Thyroid gland (tissue), 4 donors: ENCODE measurements at regions not wholly inside any gene's neighbourhood (a gene's known extent, or its start where the extent isn't known, plus 50 kb on each side); places are given as distances from the start of the nearest gene placed in this dataset.
"Not testable (repeated sequence)": the region's sequence is repeated elsewhere in the genome, so short reads cannot be mapped to it uniquely, and the experiment has no call there.

ENCODE experiments used
- DNase-seq, 2 donors: peaks; one replicate each; pipeline ENCODE4 v3.0.0-alpha.2; 2019
- H3K27ac ChIP-seq, 3 donors: fragments of 200-600 bp; sonication (generic); 1 replicate in 2 of 3; 2 replicates in 1 of 3; pipeline ENCODE4 v1.5.1; 2016 to 2019; ENCODE audit warnings: mild to moderate bottlenecking in 1 of 3, moderate library complexity in 1 of 3
- H3K27me3 ChIP-seq: fragments of 200-600 bp; sonication (generic); one replicate; pipeline ENCODE4 v1.5.1; 2019
- H3K36me3 ChIP-seq, 2 donors: fragments of 200-600 bp; sonication (generic); one replicate each; pipeline ENCODE4 v1.5.1; 2016 to 2019
- H3K4me1 ChIP-seq, 2 donors: fragments of 200-600 bp; sonication (generic); one replicate each; pipeline ENCODE4 v1.5.1; 2017 to 2019
- H3K4me3 ChIP-seq, 3 donors: fragments of 200-600 bp; sonication (generic); replicated peaks in 1 of 3; 1 replicate in 2 of 3; 2 replicates in 1 of 3; pipeline ENCODE4 v1.5.1; 2016; ENCODE audit warnings: mild to moderate bottlenecking in 1 of 3
- H3K9me3 ChIP-seq: fragments of 200-600 bp; sonication (generic); one replicate; pipeline ENCODE4 v1.5.1; 2017
- CTCF ChIP-seq, 6 experiments: fragments of 200-600 bp in 3 of 6; fragments of 450-650 bp in 3 of 6; sonication (generic) in 3 of 6; IDR thresholded peaks; one replicate each; pipeline ENCODE4 v1.5.1; 2016 to 2019; ENCODE audit warnings: antibody characterized with exemption in 6 of 6, mild to moderate bottlenecking in 2 of 6, inconsistent platforms in 1 of 6, moderate library complexity in 1 of 6
- POLR2A ChIP-seq, 2 donors: fragments of 450-650 bp; IDR thresholded peaks; one replicate each; pipeline ENCODE4 v1.6.1; 2017; ENCODE audit warnings: antibody characterized with exemption in 2 of 2, mild to moderate bottlenecking in 2 of 2, moderate library complexity in 1 of 2
- WGBS, 2 donors: methylation state at CpG; one replicate each; pipeline ENCODE4 v1.1.5; 2017; 5-methylcytosine and 5-hydroxymethylcytosine counted together
- intact Hi-C: fragments of 100-400 bp; cut with DNase I; formaldehyde crosslinking; loops from one replicate; pipeline ENCODE4 v1.15.1; 2023

GRCh38 chr2:160753331-160753654, 259.7 kb upstream of the RBMS1 start:
- no peak for DNase-seq
- intact Hi-C loops: no loop called here
- Histone ChIP-seq H3K27me3 (no peaks in the 10 kb centered on the region), H3K9me3 (no peaks in the 10 kb centered on the region), H3K4me1 (no peaks in the 10 kb centered on the region), H3K36me3 (no peaks in the 10 kb centered on the region), H3K27ac (no peak overlapping the region), H3K4me3 (no peak overlapping the region)
- TF ChIP-seq POLR2A (IDR thresholded peaks at IDR 0.05) (no peak), CTCF (IDR thresholded peaks at IDR 0.05) (no peak)

- no peak overlapping the region for H3K27ac ChIP-seq
- H3K4me3 ChIP-seq: no peak overlapping the region
- no peak for DNase-seq
- TF ChIP-seq CTCF (IDR thresholded peaks at IDR 0.05): no peak
- TF ChIP-seq POLR2A (IDR thresholded peaks at IDR 0.05): no peak
- no peaks in the 10 kb centered on the region for H3K36me3 ChIP-seq
- intact Hi-C loops: no loop called here
- no peaks in the 10 kb centered on the region for H3K4me1 ChIP-seq
- H3K27me3 ChIP-seq: no peaks in the 10 kb centered on the region
- no peaks in the 10 kb centered on the region for H3K9me3 ChIP-seq
These were observed 260.4 kb upstream of the RBMS1 start for GRCh38 chr2:160753960-160754359.

GRCh38 chr2:160756481-160756880, 262.9 kb upstream of the RBMS1 start:
- Histone ChIP-seq H3K27ac (no peak overlapping the region), H3K4me3 (no peak overlapping the region), H3K27me3 (no peaks in the 10 kb centered on the region), H3K4me1 (no peaks in the 10 kb centered on the region), H3K9me3 (no peaks in the 10 kb centered on the region), H3K36me3 (no peaks in the 10 kb centered on the region)
- TF ChIP-seq POLR2A (IDR thresholded peaks at IDR 0.05): no peak
- no peak for TF ChIP-seq CTCF (IDR thresholded peaks at IDR 0.05)
- DNase-seq: no peak
- intact Hi-C loops: no loop called here

GRCh38 chr2:160762493-160763128, 269.0 kb upstream of the RBMS1 start:
- intact Hi-C loops, H3K4me1 ChIP-seq, H3K4me3 ChIP-seq, DNase-seq, H3K9me3 ChIP-seq, H3K27me3 ChIP-seq, H3K27ac ChIP-seq, H3K36me3 ChIP-seq: not testable (repeated sequence)
- 95% methylated on average over 14 to 23 of the region's 26 CpGs for WGBS, 2 donors

GRCh38 chr2:160783474-160783873, 289.9 kb upstream of the RBMS1 start:
- intact Hi-C loops: no loop called here
- Histone ChIP-seq H3K27ac (no peak overlapping the region), H3K4me1 (no peaks in the 10 kb centered on the region), H3K36me3 (no peaks in the 10 kb centered on the region), H3K9me3 (no peaks in the 10 kb centered on the region), H3K27me3 (no peaks in the 10 kb centered on the region), H3K4me3 (no peak overlapping the region)
- TF ChIP-seq CTCF (IDR thresholded peaks at IDR 0.05): no peak
- no peak for TF ChIP-seq POLR2A (IDR thresholded peaks at IDR 0.05)
- no peak for DNase-seq

- Histone ChIP-seq H3K27me3 (no peaks in the 10 kb centered on the region), H3K4me3 (no peak overlapping the region), H3K27ac (no peak overlapping the region), H3K36me3 (no peaks in the 10 kb centered on the region), H3K4me1 (no peaks in the 10 kb centered on the region), H3K9me3 (no peaks in the 10 kb centered on the region)
- intact Hi-C loops: no loop called here
- WGBS, 2 donors: 91 to 96% methylated on average over 3 of the region's 3 CpGs
- TF ChIP-seq POLR2A (IDR thresholded peaks at IDR 0.05): no peak
- no peak for TF ChIP-seq CTCF (IDR thresholded peaks at IDR 0.05)
- DNase-seq: no peak
These were observed 290.4 kb upstream of the RBMS1 start for GRCh38 chr2:160784034-160784433.
